GM19395 (cell line): ENCODE measurements at regions not wholly inside any gene's neighbourhood (a gene's known extent, or its start where the extent isn't known, plus 50 kb on each side); places are given as distances from the start of the nearest gene placed in this dataset.

Source experiments
- ATAC-seq: cut with Tn5 transposase; IDR thresholded peaks from one replicate; pipeline ENCODE4 v1.9.1; 2021; ENCODE audit warnings: mild to moderate bottlenecking, moderate library complexity; ENCODE audit not compliant: unreplicated experiment

DNA sequence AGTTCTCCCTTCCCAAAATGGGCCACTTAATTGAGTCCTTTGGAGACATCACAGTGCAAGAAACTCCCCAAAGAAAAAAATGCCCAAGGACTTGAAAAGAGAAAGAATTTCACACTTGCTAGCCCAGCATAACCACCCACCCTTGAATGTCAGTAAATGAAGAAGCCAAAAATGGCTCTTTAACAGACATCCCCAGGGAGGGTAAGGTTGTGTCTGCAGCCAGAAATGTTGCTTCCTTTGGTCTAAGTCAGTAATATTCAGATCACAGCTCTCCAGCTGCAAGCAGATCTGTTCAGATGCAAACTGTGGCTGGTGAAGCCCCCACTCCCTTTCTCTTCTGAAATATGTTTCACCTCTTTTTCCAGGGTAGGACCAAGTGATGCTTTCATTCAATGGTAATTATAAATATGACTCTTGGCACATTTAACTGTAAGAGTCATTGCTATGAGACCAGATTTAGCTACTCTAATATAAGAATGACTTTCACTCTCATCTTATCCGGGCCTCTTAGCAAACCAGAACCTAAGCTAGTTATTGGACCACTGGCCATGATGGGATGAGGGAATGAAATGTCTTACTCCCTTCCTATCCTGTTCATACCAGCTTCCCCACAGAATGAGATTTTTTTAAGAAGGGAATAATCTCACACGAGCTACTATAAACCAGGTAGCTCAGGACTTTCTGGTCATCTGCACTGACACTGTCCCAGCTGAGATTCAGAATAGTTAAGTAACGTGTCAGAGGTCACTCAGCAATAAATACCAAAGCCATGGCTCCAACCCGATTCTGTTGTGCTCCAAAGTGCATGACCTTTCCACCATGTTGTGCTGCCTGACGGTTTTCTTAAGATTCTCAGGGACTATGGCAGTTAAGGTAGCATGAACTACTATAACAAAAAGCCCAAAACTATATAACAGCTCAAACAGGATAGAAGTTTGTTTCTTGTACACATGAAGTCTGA, 234.1 kb downstream of the FOXO1 start:
- ATAC-seq: no peak

DNA sequence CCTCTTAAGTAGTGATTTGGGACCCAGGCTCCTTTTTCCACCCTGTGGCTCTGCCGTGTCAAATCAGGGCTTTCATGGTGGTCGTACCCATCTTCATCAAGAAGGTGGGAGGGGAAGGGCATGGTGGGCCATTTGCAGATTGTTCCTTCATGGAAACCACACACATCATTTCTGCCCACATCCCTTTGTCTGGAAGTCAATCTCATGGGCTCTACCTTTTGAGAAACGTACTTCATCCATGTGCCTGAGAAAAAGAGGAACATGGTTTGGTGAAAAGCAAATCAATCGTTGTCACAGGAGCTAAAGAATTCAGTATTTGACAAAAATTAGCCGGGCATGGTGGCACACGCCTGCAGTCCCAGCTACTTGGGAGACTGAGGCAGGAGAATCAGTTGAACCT, 233.4 kb downstream of the FOXO1 start:
- ATAC-seq: no peak

DNA sequence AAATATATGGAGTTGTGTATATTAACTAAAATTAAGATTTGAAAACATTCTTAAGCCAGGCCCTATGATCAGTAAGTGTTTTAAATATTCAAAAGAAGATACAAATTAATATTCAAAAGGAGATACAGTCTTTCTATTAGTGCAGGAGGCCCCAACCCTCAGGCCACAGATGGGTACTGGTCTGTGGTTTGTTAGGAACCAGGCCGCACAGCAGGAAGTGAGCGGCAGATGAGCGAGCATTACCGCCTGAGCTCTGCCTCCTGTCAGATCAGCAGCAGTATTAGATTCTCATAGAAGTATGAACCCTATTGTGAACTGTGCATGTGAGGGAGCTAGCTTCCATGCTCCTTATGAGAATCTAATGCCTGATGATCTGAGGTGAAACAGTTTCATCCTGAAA, 232.9 kb downstream of the FOXO1 start:
- peak; percentile 60 for ATAC-seq

DNA sequence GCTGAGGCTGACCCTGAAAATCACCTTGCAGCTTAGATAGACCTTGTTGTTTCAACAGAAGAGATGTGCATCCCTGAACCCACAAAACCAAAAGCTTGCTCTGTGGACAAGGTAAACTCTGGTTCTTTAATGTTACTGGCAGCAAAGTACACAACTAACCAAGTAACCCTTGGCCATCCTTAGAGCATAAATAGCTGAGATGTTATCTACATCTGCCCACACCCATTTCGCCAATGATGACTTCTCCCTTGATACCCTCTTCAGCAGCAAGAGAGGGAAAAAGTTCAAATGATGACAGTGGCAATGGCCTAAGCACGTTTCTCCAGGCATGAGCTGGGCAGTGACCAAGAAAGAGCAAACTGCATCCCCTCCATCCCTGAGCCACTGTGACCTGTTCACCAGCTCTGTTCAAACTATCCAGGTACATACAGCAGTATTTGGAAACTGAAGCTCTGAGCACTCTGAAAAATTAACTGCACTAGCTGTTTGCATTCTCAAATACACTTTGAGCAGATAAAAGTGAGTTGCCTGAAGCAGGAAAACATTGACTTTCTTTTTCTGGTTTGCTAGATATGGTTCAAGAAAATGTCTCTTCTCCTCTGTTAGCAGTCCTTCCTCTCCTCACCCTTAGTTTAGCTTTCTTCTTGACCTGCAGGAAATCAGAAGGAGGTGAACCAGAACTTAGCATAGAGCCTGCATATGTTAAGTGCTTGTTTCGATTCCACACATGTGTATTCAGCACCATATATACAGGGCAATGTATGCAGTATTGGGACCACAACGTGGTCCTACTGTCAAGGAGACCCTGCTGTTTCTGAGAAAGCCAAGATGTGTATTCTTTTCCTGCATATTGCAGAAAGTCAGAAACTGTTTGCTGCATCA, 231.7 kb downstream of the FOXO1 start:
- ATAC-seq: no peak

DNA sequence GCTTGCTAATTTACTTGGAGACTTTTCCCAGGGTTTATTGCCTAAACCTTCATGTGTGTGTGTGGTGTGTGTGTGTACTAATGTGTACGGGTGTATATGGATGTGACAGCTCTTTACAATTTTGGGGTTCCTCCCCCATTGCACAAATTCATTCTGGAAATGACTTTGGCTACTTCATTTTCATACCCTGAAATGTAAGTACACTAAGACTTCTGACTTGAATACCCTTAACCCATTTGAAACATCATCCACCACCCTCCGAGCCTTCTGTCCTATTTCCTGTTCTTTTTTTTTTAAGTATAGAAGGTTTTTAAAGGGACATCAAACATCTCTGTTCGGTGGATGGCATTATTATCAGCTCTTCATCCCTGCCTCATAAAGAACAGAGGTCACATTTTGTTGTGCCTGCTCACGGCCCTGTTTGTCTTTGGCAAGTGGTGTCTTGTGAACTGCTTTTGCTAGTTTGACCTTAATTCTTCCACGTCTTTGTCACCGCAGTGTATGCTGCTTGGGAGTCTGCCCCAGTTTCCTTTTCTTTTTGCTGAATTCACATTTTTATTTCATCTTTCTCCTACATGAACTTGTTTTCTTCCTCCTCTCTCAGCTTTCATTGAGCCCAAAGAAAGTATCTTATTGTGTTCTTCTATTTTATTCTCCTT, 228.3 kb downstream of the FOXO1 start:
- no peak for ATAC-seq

DNA sequence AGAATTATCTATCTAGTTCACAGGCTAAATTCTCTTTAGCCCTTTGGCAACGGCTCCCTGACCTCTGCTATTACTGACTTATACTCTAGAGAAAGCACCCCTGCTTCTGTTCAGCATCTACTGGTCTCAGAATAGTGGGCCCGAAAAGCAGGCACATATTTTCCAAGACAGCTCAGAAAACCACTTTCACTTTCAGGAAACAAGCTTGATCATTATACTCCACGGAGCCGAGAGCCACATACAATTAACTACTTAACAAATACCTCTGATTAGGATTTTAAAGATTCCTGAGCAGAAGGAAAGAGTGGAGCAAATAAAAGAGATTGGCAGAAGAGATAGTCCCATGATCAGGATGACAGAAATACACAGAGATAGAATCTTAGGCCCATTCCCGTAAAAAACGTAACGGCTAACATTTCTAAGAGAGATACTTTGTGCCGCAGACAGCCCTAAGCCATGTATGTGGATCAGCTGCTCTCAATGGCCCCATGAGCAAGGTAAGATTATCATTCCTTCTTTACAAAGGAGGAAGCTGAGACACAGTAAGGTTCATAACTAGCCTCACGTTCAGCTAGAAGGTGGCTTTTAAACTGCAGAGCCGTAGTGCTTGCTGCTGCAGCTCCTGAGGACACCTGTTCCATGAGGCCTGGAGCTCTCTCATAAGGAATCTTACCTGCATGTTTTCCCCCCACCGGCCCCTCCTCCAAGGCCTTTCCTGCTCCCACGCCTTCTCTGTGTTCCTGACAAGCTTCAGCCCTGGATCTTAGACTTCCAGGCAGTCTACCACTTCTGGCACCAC, 227.2 kb downstream of the FOXO1 start:
- no peak for ATAC-seq

DNA sequence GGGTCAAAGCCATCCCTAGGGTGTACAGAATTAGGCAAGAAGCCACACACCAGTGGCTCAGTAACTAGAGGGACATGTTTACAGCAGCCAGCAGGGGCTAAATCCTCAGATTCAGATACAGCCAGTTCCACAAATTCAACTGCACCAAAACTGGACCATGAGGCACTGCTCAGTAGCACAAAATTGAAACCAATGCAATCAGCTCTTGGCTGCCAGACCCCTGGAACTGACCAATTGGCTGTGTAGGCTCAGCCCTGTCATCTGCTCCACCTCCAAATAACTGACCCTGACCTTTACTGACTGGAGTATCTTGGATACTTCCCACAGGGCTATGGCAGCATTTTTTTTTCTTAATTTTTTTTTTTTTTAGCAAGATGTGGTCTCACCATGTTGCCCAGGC, 226.5 kb downstream of the FOXO1 start:
- no peak for ATAC-seq

DNA sequence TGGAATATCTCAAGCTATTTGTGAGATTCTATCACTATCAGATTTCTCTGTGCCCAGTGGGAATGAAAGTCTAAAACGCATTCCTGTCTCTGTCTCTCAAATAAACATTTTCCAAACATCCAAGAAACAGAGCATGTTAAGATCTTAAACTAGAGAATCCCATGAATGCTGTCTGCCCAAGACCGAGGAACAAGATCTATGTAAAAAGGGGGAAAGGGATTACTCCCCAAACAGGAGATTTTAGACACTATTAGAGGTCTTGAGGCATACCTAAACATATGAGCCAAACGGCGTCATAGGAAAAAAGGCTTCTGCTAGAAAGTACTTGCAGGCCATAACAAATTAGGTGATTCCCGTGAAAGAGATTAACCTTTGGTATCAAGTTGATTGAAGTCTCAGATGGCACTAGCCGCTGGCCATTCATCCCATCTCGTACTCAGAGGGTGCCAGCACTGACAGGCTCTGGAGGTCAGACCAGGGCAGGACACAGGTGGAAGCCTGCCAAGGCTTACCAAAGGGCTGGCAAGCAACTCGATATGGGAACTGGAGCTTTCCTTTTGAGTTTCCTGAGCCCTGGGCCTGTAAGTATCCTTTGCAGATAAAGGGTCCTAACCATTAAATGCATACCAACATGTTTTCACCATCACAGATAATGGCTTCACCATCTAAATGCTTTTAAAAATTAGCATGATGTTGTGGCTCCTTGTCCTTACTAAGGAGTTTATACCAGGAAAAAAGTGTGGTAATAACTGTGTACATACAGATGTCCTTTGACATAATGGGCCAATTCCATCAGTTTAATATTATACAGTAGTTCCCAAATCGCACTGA, 225.2 kb downstream of the FOXO1 start:
- no peak for ATAC-seq

DNA sequence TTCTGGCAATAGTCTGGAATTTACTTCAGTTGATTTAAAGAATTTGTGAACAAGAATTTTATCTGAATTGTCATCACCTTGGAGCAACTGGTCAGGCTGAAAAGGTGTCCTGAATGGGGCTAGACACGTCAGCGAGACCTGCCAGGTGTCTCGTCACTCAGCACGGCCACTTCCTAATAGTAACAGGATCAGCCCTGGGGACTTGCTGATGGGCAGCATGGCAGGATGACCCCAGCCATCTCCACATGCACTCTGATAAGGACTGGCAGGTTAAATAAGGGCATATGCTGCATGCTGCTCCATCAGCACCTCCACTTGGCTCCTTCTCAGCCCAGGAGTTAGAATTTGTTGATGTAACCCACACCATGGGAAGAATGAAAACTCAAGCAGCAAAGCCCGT, 224.2 kb downstream of the FOXO1 start:
- no peak for ATAC-seq

DNA sequence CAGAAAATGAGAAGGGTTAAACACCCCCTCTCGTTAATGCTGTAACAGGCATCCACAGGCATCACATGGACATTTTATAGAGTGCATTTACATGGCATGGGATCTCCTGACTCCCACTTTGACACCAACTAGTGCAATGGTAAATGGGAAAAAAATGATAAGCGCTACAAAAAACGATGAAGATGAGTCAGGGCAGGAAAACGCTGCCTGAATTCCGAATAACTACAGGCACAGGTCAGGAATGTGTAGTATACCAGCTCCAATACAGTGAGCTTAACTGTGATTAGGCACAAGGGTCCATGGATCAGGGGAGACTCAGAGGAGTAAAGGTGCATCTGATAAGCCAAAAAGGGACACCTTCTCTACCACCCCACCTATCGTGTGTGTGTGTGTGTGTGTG, 223.6 kb downstream of the FOXO1 start:
- no peak for ATAC-seq

DNA sequence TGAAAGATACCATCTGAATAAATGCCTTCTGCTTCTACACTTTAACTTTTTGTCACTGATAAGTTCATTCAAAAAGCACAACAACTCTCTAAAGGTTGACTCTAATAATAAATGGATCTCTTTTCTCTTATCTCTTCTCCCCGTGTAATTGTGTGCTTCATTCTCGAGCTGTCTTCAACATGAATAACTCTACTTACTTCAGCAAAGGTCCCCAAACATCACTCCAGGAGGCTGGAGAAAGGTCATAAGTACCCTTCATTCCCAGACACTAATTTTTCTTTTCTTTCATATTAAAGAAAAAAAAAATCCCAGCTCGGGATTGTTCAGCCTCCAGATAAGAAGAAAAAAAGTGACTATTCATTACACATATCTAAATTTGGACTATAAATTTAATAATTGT, 222.2 kb downstream of the FOXO1 start:
- ATAC-seq: no peak

DNA sequence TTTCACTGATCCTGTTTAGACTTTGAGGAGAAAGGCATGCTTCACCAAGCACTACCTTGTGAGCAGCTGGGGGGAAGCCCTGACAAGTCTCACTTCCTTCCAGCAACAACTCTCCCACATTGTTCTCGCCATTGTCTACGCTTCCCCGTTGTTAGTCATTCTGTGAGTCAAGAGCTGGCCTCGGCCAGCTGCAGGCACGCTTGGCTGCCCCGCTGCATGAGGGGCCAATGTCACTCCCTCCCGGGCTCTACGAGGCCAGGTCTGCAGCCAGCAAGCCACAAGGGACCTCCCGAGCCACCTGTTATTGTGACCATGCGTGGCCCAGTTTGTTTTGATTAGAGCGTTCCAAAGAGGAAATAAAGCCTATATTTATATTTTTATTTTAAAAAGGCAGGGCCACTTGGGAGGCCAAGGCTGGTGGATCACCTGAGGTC, 220.9 kb downstream of the FOXO1 start:
- ATAC-seq: peak; percentile 98

DNA sequence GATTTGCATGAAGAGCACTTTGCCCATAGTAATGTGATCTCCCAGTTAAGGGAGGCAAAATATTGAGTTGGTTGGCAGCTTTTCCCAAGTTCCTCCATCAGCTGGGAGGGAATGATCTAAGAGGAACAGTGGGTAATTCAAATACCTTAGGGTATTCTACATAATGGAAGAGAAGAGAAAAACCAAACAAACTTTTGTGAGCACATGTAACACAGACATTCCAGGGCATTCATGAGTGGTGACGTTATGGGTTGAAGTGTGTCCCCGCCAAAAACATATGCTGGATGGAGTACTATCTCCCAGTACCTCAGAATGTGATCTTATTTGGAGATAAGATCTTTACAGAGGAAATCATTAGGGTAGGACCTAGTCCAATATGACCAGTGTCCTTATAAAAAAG, 220.1 kb downstream of the FOXO1 start:
- no peak for ATAC-seq

DNA sequence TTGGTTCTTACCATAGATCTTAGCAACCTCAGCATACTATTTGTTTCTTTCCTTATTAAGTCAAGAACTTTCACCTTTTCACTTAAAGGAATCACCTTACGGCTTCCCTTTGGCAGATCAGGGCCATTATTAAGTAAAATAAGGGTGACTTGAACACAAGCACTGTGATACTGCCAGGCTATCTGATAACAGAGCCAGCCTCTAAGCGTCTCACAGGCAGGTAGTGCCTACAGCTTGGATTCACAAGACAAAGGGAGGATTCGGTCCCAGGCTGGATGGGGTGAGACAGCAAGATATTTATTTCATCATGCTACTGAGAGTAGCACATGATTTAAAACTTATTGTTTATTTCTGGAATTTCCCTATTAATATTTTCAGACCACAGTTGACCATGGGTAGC, 218.6 kb downstream of the FOXO1 start:
- no peak for ATAC-seq

DNA sequence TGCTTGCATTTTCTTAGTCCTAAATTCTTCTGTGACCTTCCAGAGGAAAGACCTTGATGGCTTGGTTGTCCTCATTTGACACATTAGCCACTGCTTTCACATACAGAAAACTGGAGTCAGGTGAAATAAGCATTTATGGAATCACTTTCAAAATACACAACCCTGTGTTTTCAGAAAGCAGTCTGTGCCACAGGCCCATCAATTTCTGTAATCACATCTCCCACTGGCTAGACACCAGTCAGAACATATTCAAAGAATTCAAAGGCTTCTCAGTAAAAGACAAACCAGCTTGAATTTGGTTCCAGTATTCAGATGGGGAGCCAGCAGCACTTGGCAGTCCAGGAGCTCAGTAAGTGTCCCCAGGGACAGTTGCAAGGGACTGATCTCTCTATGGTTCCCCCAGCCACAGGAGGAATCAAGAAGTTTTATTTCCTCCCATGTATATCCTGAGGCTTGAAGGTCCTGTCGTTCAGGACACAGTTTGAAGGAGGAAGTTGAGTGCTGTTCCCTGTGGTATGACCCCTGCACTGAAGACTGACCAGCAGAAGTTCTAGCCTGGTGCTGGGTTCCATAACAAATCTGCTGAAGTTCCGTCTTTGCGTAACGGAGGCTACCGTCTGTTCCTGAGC, 214.3 kb downstream of the FOXO1 start:
- no peak for ATAC-seq

DNA sequence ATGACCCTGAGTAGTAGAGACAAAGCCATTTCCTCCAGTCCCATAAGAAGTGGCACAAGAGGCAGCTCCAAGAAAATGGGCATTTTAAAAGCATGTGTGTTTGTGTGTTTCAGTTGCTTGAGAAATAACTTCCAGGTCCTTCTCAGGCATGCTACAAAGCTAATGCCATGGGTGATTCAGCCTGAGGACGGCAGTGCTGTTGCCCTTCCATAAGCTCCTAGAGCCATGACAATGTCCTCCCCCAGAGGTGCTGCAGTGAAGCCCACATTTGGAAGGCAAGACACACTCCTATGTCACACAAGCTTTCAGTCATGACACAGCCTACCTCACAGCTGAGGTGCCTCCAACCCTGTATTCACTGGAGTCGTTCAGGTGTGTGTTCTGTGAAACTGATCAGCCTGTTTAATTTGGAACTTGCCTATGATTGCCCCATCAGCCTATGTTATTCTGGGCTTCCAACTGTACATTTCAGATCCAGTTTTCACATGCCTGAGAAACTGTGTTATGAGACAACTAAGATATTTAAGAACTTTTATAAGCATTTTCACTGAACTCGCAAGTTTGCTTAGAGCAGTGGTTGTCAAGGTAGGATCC, 213.6 kb downstream of the FOXO1 start:
- no peak for ATAC-seq

DNA sequence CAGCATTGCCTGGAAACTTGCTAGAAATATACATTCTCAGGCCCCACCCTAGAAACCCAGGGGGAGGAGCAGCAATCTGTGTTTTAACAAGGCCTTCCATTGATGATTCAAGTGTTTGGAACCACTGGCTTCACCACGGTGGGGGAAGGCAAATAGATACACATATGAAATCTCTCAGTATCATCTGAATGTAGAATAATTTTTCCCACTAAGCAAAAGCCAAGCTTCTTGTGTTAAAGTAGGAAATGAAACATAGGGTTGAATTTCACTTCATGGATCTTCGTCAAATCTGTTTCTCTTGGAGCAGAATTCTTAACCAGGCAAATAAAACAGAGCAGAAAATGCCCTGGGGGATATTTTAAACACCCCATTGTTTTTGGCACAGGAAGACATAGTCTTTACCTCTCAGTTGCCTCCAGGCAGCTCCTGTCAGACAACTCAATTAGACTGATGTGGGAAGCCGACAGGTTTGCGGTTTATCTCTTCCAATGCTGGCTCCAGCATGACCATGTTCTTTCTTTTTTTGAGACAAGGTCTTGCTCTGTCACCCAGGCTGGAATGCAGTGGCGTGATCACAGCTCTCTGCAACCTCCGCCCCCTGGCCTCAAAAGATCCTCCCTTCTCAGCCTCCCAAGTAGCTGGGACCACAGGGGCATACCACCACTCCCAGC, 213.0 kb downstream of the FOXO1 start:
- no peak for ATAC-seq

DNA sequence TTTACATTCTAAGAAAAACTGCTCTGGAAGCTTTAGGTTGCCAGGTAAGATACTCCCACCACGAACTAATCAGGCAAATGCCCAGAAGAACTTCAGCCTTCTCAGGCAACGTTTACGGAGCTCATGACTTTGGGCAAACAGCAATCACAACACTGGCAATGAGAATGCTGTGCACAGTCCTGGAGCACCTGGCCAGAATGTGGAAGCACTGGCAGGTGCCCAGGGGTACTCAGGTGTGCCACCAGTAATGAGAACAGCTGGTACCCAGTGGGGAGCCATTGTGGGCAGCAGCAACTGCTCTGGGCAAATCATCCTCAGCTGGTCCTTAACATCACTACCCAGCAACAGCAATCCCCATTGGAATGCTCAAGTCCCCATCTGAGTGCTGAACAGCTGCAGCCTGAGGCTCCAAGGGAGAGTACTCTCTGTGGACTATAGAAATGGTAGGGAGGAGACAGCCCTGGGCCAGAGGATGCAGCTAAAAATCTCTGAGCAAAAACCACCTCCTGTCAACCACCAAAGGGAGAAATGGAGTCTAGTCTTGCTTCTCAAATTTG, 210.0 kb downstream of the FOXO1 start:
- no peak for ATAC-seq
